H1 (cell line): ENCODE measurements at regions not wholly inside any gene's neighbourhood (a gene's known extent, or its start where the extent isn't known, plus 50 kb on each side); places are given as distances from the start of the nearest gene placed in this dataset.

Experiments
- CEBPB ChIP-seq: IDR thresholded peaks from 2 replicates; pipeline ENCODE4 v1.6.1; 2012; ENCODE audit warnings: low read depth, low read length
- MAFK ChIP-seq: IDR thresholded peaks from 2 replicates; pipeline ENCODE4 v1.6.1; 2012; ENCODE audit warnings: low read depth, mild to moderate bottlenecking, improper control_type of control experiment, low read length
- SIN3A ChIP-seq, 2 experiments: IDR thresholded peaks in 1 of 2; conservative IDR thresholded peaks in 1 of 2; 2 replicates each; pipeline ENCODE4 v1.6.1; 2011 to 2012; ENCODE audit warnings: low read length in 2 of 2, improper control_type of control experiment in 1 of 2, low read depth in 1 of 2, mild to moderate bottlenecking in 1 of 2
- TAF1 ChIP-seq: IDR thresholded peaks from 2 replicates; pipeline ENCODE4 v1.6.1; 2011; ENCODE audit warnings: mild to moderate bottlenecking, low read depth, low read length
- TBP ChIP-seq: IDR thresholded peaks from 2 replicates; pipeline ENCODE4 v1.6.1; 2011; ENCODE audit warnings: low read depth, low read length, improper control_type of control experiment
- YY1 ChIP-seq: IDR thresholded peaks from 2 replicates; pipeline ENCODE4 v1.6.1; 2011; ENCODE audit warnings: low read depth, mild to moderate bottlenecking, low read length
- TF ChIP-seq, protein P1 (sequence below), 3 experiments: IDR thresholded peaks; 1 replicate in 2 of 3; 2 replicates in 1 of 3; pipeline versions ENCODE4 v1.5.1 to v1.6.1; 2011; ENCODE audit warnings: low read length in 3 of 3, mild to moderate bottlenecking in 3 of 3, inconsistent platforms in 2 of 3, low read depth in 1 of 3, moderate library complexity in 1 of 3; ENCODE audit not compliant: insufficient read depth in 1 of 3; ENCODE audit errors: control extremely low read depth in 1 of 3

DNA sequence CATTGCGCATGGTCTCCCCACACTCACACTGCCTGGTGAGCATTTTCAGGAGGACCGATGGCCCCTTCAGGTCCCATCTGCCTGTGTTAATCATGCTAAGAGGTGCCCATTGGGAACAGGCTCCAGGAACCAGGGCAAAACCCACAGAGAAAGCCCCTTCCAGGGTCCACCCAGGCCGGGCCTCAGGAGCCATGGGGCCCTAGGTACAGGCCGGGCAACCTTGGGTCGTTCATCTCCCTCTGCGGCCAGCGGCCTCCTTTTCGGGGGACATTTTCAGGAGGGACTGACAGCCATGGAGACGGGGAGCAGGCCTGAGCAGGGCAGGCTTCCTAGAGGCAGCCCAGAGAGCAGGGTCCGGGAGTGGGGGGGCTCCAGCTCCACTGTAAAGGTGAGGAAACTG lies 68.0 kb upstream of the TAMM41 start:
- TF ChIP-seq TBP (no peak), TAF1 (no peak), MAFK (no peak), SIN3A (conservative IDR thresholded peaks at IDR 0.05 in 1 of 2, IDR thresholded peaks at IDR 0.05 in 1 of 2; ENCODE audit: low read depth in 1 of 2, low read length in 2 of 2) (no peak), CEBPB (no peak), YY1 (no peak)
- TF ChIP-seq, protein P1, sequence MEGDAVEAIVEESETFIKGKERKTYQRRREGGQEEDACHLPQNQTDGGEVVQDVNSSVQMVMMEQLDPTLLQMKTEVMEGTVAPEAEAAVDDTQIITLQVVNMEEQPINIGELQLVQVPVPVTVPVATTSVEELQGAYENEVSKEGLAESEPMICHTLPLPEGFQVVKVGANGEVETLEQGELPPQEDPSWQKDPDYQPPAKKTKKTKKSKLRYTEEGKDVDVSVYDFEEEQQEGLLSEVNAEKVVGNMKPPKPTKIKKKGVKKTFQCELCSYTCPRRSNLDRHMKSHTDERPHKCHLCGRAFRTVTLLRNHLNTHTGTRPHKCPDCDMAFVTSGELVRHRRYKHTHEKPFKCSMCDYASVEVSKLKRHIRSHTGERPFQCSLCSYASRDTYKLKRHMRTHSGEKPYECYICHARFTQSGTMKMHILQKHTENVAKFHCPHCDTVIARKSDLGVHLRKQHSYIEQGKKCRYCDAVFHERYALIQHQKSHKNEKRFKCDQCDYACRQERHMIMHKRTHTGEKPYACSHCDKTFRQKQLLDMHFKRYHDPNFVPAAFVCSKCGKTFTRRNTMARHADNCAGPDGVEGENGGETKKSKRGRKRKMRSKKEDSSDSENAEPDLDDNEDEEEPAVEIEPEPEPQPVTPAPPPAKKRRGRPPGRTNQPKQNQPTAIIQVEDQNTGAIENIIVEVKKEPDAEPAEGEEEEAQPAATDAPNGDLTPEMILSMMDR (IDR thresholded peaks at IDR 0.05; ENCODE audit: control extremely low read depth in 1 of 3, insufficient read depth in 1 of 3, low read depth in 1 of 3, low read length in 3 of 3) = no peak
